Body of pancreas (tissue), 4 donors: ENCODE measurements at regions not wholly inside any gene's neighbourhood (a gene's known extent, or its start where the extent isn't known, plus 50 kb on each side); places are given as distances from the start of the nearest gene placed in this dataset.

Experiments
- ATAC-seq: fragments of 150-250 bp; one replicate; pipeline ENCODE4 v1.9.1; 2016
- DNase-seq, 4 donors: peaks; one replicate each; pipeline ENCODE4 v3.0.0-alpha.2; 2019
- H3K27ac ChIP-seq, 4 donors: fragments of 200-600 bp; sonication (generic); 1 replicate in 3 of 4; 2 replicates in 1 of 4; pipeline versions ENCODE4 v1.5.1 to v1.6.1; 2016 to 2019; ENCODE audit warnings: mild to moderate bottlenecking in 1 of 4, mixed read lengths in 1 of 4, moderate library complexity in 1 of 4
- H3K27me3 ChIP-seq, 2 donors: fragments of 200-600 bp; sonication (generic); one replicate each; pipeline ENCODE4 v1.6.0; 2016; ENCODE audit warnings: mild to moderate bottlenecking in 1 of 2
- H3K36me3 ChIP-seq, 2 donors: fragments of 200-600 bp; sonication (generic); replicated peaks in 1 of 2; 2 replicates each; pipeline ENCODE4 v1.5.1; 2016; ENCODE audit warnings: low read depth in 2 of 2; ENCODE audit not compliant: insufficient read depth in 1 of 2
- H3K4me1 ChIP-seq: fragments of 200-600 bp; sonication (generic); one replicate; pipeline ENCODE4 v1.6.0; 2016
- H3K4me3 ChIP-seq, 2 donors: fragments of 200-600 bp; sonication (generic); 1 replicate in 1 of 2; 2 replicates in 1 of 2; pipeline ENCODE4 v1.5.1; 2016 to 2019
- H3K9me3 ChIP-seq, 3 donors: fragments of 200-600 bp; sonication (generic); 1 replicate in 2 of 3; 2 replicates in 1 of 3; pipeline ENCODE4 v1.5.1; 2016
- CTCF ChIP-seq, 7 experiments: fragments of 450-650 bp in 4 of 7; fragments of 200-600 bp in 3 of 7; sonication (generic) in 3 of 7; IDR thresholded peaks; one replicate each; pipeline ENCODE4 v1.5.1; 2016 to 2019; ENCODE audit warnings: antibody characterized with exemption in 7 of 7
- POLR2A ChIP-seq, 3 donors: fragments of 450-650 bp; IDR thresholded peaks; one replicate each; pipeline ENCODE4 v1.6.1; 2016; ENCODE audit warnings: antibody characterized with exemption in 3 of 3, mild to moderate bottlenecking in 2 of 3
- WGBS, 2 donors: methylation state at CpG; one replicate each; pipeline ENCODE4 v1.1.5; 2017; 5-methylcytosine and 5-hydroxymethylcytosine counted together
- intact Hi-C: fragments of 100-400 bp; cut with DNase I; formaldehyde crosslinking; loops from one replicate; pipeline ENCODE4 v1.15.1; 2023

DNA sequence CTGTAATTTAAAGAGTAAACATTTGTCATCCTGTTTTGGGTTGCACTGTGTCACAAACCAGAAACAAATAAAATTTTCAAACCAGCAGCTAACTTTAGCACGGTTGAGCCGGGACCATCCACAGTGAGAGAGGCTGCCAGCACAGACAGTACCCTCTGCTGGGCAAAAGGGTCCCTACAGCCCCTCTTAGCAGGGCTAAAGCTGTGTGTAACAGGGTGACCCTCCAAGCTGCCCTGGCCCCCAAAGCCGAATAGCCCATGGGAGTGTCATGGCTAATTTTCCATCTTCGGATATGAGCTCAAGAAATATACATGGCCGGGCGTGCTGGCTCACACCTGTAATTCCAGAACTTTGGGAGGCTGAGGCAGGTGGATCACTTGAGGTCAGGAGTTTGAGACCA is 157.1 kb upstream of the GRIN2B start:
- 60 to 63% methylated on average over 6 of the region's 6 CpGs for WGBS, 2 donors
- no peak for DNase-seq
- no peaks in the 10 kb centered on the region for H3K27me3 ChIP-seq
- no peak for ATAC-seq
- no peaks in the 10 kb centered on the region for H3K4me1 ChIP-seq
- no peaks in the 10 kb centered on the region for H3K36me3 ChIP-seq
- no peaks in the 10 kb centered on the region for H3K9me3 ChIP-seq
- H3K4me3 ChIP-seq, result no peak overlapping the region
- intact Hi-C loops, result no loop called here
- no peak for TF ChIP-seq POLR2A (IDR thresholded peaks at IDR 0.05)
- no peak for TF ChIP-seq CTCF (IDR thresholded peaks at IDR 0.05)
- H3K27ac ChIP-seq, result no peak overlapping the region

DNA sequence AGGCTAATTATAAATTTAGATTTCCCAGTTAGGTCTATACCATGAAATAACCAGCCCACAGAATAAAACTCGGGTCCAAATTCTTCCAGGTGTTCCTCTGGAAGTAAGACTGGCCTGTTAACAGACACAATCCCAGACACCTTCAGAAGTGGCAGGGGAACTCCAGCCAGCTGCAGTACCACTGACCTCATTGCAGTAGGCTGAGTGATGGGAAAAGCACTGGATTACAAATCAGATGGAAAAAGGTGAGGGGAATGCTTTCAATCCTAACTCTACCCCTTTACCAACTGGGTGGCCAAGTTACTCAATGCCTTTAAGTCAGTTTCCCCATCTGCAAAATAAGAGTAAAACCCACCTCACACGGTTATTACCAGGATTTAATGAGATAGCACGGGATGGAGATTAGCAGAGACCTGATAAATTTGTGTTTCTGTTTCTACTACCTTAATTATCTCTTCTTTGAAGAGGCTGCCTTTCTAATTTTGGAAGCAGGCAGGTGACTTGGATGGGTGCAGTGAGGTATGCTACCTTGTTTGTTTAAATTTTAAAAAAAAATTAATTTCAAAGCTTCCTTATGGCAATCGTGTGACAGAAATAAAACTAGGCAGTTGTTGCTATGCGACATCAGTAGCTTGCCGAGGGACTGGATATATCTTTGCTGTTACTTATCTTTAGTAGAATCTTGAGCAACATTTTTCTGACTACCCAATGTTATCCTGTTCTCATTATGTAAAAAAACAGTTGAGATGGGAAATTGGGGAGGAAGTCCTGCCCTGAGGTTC is 167.3 kb upstream of the GRIN2B start:
- no peak for TF ChIP-seq POLR2A (IDR thresholded peaks at IDR 0.05)
- TF ChIP-seq CTCF (IDR thresholded peaks at IDR 0.05), result no peak
- Histone ChIP-seq H3K4me1 (no peaks in the 10 kb centered on the region), H3K36me3 (no peaks in the 10 kb centered on the region), H3K27me3 (no peaks in the 10 kb centered on the region), H3K27ac (no peak overlapping the region), H3K9me3 (no peaks in the 10 kb centered on the region), H3K4me3 (no peak overlapping the region)
- DNase-seq (no peak), ATAC-seq (no peak)
- intact Hi-C loops, result no loop called here
- WGBS, 2 donors, result 50 to 58% methylated on average over 6 of the region's 6 CpGs

DNA sequence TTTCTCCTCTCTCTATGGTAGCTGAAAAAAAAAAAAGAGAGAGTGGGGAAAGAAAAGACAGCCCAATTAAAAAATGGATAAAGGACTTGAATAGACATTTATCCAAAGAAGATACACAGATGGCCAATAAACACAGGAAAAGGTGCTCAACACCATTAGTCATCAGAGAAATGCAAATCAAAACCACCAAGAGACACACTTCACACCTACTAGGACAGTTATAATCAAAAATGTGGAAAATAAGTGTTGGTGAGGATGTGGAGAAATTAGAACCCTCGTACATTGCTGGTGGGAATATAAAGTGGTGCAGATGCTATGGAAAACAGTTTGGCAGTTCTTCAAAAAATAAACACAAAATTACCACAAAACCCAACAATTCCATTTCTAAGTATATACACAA is 172.4 kb upstream of the GRIN2B start:
- DNase-seq, result no peak
- no peaks in the 10 kb centered on the region for H3K4me1 ChIP-seq
- no peak overlapping the region for H3K4me3 ChIP-seq
- no peaks in the 10 kb centered on the region for H3K27me3 ChIP-seq
- intact Hi-C loops, result loop anchor here (10.0 kb wide), 1 partner anchor 289 kb away; no protein-coding TSS in a partner anchor
- no peaks in the 10 kb centered on the region for H3K9me3 ChIP-seq
- no peak for TF ChIP-seq POLR2A (IDR thresholded peaks at IDR 0.05)
- TF ChIP-seq CTCF (IDR thresholded peaks at IDR 0.05), result no peak
- no peaks in the 10 kb centered on the region for H3K36me3 ChIP-seq
- 44 to 46% methylated on average over 1 of the region's 1 CpG for WGBS, 2 donors
- ATAC-seq, result no peak
- H3K27ac ChIP-seq, result no peak overlapping the region

GRCh38 chr12:14156606-14157005 is 175.2 kb upstream of the GRIN2B start:
- DNase-seq (no peak), ATAC-seq (no peak)
- Histone ChIP-seq H3K27me3 (no peaks in the 10 kb centered on the region), H3K4me3 (no peak overlapping the region), H3K9me3 (no peaks in the 10 kb centered on the region), H3K36me3 (no peaks in the 10 kb centered on the region), H3K4me1 (no peaks in the 10 kb centered on the region), H3K27ac (no peak overlapping the region)
- intact Hi-C loops, result loop anchor here (10.0 kb wide), 1 partner anchor 292 kb away; no protein-coding TSS in a partner anchor
- TF ChIP-seq CTCF (IDR thresholded peaks at IDR 0.05) (no peak), POLR2A (IDR thresholded peaks at IDR 0.05) (no peak)
- WGBS, 2 donors, result 58 to 71% methylated on average over 2 of the region's 2 CpGs
